ENCODE measurements at regions not wholly inside any gene's neighbourhood (a gene's known extent, or its start where the extent isn't known, plus 50 kb on each side); places are given as distances from the start of the nearest gene placed in this dataset.
"Not testable (repeated sequence)": the region's sequence is repeated elsewhere in the genome, so short reads cannot be mapped to it uniquely, and the experiment has no call there.

GRCh38 chr4:107562316-107562715, 157.7 kb downstream of the PAPSS1 start:
- DNase-seq: no peak

GRCh38 chr4:107561481-107561880, 158.6 kb downstream of the PAPSS1 start:
- no peak for DNase-seq

DNA sequence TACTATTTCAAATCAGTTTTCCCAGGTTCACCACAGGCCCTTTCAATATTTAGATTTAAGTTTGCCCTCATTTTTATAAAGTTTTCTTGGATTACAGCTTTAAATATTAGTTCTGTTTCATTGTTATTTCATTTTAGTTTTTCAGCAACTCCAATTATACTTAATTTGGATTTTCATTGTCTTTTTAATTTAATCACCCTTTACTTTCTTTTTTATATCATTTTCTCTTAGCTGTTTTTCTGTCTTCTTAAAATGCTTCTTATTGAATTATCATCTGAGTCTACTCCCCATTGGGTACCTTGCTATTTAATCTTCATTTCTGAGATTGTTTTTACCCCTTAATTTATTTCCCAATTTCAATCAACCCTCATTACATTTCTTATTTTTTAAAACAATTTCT, 160.4 kb downstream of the PAPSS1 start:
- DNase-seq: no peak

- no peak for DNase-seq
Observed at GRCh38 chr4:107552306-107552705, 167.7 kb downstream of the PAPSS1 start.

GRCh38 chr4:107548211-107548905, 171.7 kb downstream of the PAPSS1 start:
- no peak for DNase-seq

DNA sequence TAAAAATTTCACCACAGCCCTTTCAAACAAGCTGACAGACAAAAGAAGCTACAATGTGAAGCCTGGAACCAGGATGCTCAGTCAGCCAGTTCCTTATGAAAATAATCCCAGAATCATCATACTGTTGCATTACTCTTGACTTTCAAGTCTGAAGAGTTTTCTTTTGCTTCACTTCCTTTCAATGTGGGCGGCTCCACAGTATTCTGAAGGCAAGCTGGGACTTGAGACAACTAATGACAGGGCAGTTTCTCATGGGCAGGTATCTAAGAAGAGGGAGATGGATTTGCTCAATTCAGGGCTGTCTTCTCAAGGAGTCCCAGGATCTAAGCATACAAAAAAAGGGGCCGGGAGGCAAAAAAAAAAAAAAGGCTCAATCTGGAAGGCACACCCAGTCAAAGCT, 173.4 kb downstream of the PAPSS1 start:
- DNase-seq: no peak

DNA sequence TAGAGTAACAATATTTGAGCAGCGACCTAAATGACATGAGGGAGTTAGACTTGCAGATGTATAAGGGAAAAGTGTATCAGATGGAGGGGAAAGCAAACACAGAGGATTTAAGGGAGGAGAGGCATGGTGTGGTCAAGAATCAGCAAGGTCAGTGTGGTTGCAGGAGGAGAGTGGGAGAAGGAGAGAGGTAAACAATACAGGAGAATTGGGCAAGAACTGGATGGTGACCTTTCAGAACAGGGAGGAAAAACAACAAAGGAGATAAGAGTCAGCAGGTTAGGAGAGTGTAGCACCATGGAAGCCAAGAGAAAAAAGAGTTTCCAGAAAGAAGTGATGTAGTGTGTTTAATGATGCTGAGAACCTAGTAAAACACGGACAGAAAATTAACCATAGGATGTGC, 178.5 kb downstream of the PAPSS1 start:
- DNase-seq: no peak

- DNase-seq: no peak
Observed at GRCh38 chr4:107531927-107532326, 188.1 kb downstream of the PAPSS1 start.

GRCh38 chr4:107520368-107520767, 199.7 kb downstream of the PAPSS1 start:
- DNase-seq: no peak

- peak in 1 of 2 experiments; percentile 0 for DNase-seq
Observed at GRCh38 chr4:107519053-107519452, 201.0 kb downstream of the PAPSS1 start.

GRCh38 chr4:107518076-107518475, 202.0 kb downstream of the PAPSS1 start:
- no peak for DNase-seq

DNA sequence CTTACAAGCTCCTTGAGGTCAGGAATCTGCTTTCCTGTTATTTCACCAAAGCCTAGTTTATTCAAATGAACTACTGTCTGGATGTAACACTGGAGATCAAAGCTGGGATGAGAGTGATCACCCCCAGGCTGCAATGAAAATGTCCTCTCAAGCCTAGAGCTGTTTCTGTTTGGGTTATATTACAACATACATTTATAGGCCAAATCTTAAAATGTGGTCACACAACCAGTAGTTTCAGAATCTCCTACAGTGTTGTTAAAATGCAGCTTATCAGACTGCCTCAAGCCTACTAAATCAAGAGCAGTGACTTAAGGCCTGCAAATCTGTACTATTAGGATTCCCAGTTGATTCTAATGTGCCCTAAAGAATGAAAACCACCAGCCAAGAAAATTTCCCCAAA, 207.5 kb downstream of the PAPSS1 start:
- DNase-seq: no peak

DNA sequence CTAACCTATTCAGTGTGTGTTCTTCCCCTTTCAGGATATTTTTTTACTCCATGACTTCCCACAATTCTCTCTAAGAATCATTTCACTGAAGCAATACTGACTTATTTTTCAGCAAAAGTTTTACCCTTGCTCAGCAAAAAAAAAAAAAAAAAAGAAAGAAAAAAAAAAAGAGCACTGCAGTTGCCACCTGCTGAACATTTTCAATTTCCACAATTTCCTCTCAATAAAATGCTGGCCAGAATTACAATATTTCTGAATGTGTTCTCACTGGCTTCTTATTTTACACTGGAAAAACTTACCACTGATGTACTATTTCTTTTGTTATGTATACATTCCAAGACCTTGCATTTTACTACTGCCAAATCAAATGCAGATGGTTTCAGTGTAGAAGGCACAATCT, 210.4 kb downstream of the PAPSS1 start:
- DNase-seq: no peak

DNA sequence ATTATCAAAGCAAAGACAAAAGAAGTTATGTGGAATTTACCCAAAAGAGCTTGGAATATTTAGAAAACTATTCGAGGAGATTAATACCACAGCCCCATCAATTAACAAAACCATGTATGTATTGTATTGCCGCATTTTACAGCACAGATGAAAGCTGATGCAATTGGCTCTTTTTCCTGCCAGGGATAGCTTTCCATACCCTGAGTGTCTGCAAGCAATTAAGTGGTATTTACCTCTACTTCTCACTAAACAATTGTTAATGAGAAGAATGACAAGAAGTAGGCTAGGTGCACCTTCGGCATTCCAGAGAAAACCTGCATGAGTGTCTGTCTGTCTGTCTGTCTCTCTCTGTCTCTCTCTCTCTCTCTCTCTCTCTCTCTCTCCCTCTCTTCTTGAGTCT, 219.5 kb downstream of the PAPSS1 start:
- DNase-seq: no peak

GRCh38 chr4:107497054-107497453, 223.0 kb downstream of the PAPSS1 start:
- no peak for DNase-seq

- DNase-seq: no peak
Observed at GRCh38 chr4:107492566-107492965, 227.5 kb downstream of the PAPSS1 start.

DNA sequence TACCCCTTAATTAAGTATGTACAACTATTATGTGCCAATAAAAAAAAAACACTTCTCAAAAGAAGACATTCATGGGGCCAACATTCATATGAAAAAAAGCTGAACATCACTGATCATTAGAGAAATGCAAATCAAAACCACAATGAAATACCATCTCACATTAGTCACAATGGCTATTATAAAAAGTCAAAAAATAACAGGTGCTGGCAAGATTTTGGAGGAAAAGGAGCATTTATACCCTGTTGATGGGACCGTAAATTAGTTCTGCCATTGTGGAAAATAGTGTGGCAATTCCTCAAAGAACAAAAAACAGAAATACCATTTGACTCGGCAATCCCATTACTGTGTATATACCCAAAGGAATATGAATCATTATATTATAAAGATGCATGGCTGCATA, 229.9 kb downstream of the PAPSS1 start:
- DNase-seq: no peak

- DNase-seq: not testable (repeated sequence)
Observed at GRCh38 chr4:107483621-107484020, 236.4 kb downstream of the PAPSS1 start.

DNA sequence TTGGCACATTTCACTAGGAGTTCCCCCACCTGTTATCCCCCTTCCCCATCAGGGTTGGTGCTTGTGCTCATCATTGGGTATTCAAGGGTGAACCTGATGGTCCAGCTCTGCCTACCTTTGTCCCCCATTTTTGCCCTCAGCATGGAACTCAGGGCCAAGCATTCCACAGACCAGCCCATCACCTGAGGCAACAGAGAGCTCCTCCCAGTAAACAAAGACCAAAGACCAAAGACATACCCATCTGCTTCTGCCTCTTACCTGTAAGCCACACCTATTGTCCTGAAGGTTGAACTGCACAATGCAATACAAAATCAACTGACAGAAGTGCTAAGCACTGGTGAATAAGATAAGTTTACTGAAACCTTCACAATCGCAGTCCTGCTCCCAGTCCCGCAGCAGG, 237.5 kb downstream of the PAPSS1 start:
- DNase-seq: no peak

DNA sequence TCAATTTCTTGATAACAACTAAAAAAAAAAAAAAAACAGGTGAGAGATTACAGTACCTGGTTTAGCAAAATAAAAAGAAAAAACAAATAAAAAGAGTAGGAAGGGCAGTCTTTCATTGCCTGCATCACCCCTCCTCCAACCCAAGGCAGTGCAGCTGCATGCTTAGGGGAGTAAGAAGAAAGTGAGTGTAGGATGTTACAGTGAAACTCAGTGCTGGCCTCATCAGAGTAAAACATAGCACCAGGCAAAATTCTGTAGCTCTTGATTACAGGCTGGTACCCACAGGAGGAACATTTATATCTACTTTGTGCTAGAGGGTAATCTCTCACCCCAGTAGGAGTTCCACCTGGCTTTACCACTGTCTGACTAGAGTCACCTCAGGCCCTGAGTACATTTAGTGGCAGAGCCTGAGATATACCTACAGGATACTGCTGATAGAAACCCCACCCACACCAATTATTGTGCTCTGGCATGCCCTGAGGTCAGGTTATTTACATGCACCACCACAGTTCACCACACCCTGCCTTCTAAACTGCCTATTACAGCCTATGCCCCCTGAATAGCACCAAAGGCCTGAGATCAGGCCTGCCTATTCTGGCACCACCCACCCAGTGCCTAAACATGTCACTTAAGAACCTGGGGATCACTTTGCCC, 241.6 kb downstream of the PAPSS1 start:
- DNase-seq: no peak

- DNase-seq: no peak
Observed at GRCh38 chr4:107473126-107473525, 246.9 kb downstream of the PAPSS1 start.

GRCh38 chr4:107472265-107472948, 247.6 kb downstream of the PAPSS1 start:
- no peak for DNase-seq

- no peak for DNase-seq
Observed at GRCh38 chr4:107470173-107470572, 249.9 kb downstream of the PAPSS1 start.

DNA sequence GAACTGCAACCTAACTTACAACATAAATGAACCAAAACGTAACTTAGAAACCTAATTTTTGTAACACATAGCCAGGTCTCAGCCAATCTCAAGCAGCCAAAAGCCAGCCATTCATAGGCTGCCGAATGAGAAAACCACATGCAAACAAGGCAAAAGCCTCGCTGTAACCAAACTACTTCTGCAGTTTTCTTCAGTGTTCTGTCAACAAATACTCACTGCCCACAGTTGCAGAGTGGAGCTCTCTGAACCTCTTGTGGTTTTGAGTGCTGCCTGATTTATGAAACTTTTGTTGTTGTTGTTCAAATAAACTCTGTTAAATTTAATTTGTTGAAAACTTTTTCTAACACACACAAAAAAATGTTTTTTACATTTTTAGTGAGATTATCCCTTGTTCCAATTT, 251.2 kb downstream of the PAPSS1 start:
- no peak for DNase-seq
